GM21737 (cell line): ENCODE measurements at regions not wholly inside any gene's neighbourhood (a gene's known extent, or its start where the extent isn't known, plus 50 kb on each side); places are given as distances from the start of the nearest gene placed in this dataset.
"Not testable (repeated sequence)": the region's sequence is repeated elsewhere in the genome, so short reads cannot be mapped to it uniquely, and the experiment has no call there.

Source experiments
- ATAC-seq: cut with Tn5 transposase; IDR thresholded peaks from one replicate; pipeline ENCODE4 v1.9.1; 2021; ENCODE audit warnings: mild to moderate bottlenecking, moderate library complexity; ENCODE audit not compliant: unreplicated experiment

GRCh38 chr16:29173371-29174305 is 188.8 kb downstream of the LAT start:
- ATAC-seq, result not testable (repeated sequence)

DNA sequence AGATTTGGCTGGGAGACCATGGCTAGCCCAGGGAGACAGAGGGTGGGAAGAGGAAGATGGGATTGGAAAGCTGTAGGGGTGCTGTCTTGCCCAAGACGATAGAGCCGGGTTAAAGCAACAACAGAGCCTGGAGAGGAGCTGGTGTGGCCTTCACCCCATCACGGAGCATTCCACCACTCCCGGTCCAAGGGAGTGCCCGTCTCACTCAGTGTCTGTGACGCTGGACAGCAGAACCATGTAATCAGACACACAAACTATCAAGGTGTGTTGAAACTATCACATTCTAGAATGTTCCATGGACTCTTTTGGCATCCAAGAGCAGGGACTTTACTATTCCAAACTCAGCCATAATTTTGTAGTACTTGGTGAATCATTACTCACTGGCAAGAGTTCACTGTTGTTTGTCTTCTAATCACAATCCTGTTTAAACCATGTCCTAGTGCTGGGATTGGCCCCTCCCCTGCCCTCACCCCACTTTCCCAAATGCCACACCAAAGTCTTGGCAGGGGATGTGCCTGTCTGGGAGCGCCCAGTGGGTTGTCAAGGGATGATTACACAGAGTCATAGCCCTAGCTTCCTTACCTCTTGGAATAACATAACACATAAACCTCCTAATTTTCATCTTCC is 187.4 kb downstream of the LAT start:
- ATAC-seq, result not testable (repeated sequence)

DNA sequence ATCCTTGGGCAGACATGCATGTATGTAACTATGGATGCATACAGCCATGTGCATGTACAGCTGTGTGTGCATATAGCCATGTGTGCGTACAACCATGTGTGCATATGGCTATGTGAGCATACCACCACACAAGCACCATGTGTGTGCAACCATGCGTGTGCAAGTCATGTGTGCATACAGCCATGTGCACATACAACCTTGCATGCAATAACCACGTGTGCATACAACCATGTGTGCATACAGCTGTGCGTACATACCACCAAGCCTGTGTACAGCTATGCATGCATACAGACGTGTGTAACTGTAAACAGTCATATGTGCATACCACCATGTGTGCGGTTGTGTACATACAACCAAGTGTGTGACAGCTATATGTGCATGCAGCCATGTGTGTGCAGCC is 186.4 kb downstream of the LAT start:
- ATAC-seq, result not testable (repeated sequence)

DNA sequence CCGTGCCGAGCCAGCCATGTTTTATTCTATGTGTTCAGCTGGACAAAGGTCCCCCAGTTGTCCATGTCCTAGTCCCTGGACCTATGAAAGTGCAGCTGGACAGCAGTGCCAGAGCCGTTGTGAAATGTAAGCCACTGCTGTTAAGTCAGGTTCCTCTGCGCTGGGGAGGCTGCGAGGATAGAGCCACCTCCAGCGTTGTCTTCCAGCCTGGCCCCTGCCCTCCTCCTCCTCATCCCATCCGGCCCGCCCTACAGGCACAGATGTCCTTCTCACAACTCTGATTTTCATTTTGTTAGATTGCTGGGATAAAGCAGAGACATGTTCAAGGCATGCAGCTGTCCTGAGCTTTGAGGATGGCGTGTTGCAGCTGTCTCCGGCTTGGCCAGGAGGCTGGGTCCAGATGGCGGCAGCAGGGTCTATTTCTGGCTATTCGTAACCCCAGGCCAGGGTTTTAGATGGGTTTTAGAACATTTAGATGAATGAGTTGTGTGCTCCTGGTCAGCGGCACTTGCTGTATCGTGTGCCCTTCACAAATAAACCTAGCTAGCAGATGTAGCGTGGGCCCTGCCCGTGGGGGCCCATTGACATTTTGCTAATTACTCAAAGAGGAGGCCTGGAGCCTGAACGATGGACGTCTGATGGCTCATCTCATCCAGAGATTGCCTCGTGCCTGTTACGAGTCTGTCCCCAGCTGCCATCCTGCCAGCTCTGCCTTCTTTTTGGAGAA is 185.7 kb downstream of the LAT start:
- ATAC-seq, result not testable (repeated sequence)

DNA sequence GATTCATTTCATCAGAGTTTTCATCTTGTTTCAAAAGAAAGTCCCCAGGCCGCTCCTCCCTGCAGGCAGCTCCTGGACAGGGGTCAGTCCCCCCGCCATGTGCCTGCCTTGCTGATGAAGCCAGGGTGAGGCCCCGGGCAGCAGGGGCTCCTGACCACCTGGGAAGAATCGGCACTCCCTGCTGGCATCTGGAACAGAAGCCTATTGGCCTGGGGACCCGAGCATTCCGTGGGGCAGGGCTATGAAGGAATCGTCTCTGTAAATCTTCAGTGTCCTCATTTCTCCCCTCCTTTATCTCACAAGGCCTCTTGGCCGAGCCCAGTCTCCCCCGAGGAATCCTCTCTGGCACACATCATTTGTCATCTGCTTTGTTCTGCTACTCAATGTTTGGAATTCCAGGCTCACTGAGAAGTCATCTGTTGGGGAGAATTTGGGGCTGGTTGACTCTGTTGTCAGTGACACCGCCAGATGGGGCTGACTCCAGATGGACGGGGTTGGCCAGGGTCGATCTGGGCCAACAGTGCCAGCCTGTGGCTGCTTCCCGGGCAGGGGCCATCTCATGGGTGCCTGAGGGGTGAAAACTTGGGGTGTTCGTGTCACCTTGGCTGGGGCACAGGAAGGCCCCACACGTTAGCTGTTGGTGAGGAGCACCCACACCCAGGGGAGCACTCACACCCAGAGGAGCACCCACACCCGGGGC is 184.6 kb downstream of the LAT start:
- ATAC-seq, result not testable (repeated sequence)

DNA sequence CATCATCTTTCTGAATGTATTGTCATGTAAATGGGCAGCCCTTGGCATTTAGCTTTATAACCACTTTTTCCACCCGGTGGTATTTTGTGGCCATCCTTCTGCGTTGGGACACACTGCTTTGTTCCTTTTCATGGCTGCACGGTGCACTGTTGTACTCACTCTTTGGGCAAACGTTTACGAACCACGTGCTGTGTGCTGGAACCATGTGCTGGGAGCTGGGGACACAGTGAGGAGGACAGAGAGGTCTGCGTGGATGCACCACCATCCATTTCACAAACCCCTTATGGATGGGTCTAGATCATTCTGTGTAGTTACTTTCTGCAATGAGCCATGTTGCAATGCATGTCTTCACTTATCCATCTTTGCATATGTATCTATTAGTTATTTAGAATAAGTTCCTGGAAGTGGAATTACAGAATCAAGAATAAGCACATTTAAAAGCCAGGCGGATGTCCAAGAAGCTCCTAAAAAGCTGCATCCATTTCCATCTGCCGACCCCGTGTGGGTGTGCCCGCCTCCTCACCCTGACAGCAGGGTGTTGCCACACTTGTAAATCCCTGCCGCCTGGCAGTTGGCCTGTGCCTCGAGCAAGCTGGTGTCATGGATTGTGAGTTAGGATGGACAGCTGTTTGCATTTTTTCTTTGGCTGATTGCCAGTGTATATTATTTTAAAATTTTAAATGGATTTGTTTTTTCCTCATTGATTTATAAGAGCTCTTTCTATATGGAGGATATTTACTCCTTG is 183.8 kb downstream of the LAT start:
- not testable (repeated sequence) for ATAC-seq

- not testable (repeated sequence) for ATAC-seq
These were observed 179.7 kb downstream of the LAT start for GRCh38 chr16:29164442-29165089.

GRCh38 chr16:29160171-29160570 is 175.3 kb downstream of the LAT start:
- ATAC-seq, result not testable (repeated sequence)

- ATAC-seq, result not testable (repeated sequence)
These were observed 174.8 kb downstream of the LAT start for GRCh38 chr16:29159603-29160002.

DNA sequence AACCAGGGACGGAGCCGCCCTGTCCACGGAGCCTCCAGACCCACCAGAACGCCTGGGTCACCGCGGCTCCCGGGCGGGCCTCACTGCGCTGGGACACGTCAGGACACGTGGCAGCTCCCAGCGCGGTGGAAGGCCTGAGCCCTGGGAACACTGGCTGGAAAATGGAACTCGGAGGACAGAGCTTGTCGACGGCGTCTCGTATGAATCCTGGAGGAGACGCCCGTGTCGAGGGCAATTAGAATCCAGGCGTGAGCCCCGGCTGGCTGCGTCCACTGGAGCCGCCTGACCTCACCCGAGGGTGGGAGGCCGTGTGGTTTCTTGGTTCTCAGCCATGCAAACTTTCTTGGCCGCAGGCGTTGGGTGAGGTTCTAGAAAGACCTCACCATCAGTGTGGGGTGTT is 173.9 kb downstream of the LAT start:
- ATAC-seq, result no peak

DNA sequence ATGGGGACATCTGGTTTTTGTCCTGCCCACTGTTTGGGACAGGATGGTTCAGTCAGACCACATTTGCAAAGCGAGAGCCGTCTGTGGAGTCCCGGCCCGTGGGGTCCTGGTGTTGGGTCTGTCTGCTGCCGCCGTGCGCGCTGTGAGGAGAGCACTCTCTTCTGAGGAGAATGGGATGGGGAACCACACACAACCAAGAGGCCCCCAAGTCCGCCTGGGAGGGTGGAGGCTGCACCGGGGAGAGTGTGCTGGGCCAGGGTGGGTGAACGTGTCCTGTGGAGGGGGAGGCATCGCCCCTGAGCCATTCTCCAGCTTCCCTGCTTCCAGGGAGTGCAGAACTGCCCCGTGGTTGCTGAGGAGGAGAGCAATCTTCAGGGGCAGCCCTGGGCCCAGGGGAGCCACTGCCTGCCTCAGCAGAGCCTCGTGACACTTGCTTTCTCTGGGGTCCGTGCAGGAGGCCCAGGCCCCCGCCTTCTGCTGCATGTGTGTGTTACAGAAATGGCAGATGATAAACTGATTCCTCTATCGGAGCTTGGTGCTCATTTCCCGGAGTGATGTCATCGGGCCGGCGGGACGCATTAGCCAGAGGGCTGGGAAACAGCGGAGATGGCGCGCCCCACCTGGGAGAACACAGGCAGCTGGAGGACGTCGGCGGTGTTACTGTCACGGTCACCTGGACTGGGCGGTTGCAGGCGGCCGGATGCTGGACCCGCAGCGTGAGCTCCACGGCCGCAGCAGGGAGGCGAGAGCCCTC is 173.4 kb downstream of the LAT start:
- not testable (repeated sequence) for ATAC-seq

GRCh38 chr16:29157051-29157923 is 172.4 kb downstream of the LAT start:
- not testable (repeated sequence) for ATAC-seq

DNA sequence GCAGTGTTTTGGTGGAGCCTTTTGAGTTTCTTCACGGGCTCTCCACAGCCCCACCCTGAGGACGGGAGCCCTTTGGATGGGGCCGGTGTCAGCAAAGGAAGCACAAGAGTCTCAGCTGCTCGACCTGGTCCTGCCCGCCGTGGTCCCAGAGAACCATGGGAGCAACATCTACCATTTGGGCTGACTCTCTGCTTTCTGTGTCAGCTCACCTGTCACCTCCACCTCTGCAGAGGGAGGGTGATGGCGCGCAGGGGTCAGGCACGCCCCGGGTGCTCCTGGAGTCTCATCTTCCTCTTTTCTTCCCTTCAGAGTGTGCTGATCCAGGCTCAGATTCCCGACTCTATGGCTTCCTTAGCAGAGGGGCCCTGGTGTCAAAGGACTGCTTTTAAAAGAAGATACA is 171.7 kb downstream of the LAT start:
- no peak for ATAC-seq

GRCh38 chr16:29155866-29156200 is 171.0 kb downstream of the LAT start:
- not testable (repeated sequence) for ATAC-seq

DNA sequence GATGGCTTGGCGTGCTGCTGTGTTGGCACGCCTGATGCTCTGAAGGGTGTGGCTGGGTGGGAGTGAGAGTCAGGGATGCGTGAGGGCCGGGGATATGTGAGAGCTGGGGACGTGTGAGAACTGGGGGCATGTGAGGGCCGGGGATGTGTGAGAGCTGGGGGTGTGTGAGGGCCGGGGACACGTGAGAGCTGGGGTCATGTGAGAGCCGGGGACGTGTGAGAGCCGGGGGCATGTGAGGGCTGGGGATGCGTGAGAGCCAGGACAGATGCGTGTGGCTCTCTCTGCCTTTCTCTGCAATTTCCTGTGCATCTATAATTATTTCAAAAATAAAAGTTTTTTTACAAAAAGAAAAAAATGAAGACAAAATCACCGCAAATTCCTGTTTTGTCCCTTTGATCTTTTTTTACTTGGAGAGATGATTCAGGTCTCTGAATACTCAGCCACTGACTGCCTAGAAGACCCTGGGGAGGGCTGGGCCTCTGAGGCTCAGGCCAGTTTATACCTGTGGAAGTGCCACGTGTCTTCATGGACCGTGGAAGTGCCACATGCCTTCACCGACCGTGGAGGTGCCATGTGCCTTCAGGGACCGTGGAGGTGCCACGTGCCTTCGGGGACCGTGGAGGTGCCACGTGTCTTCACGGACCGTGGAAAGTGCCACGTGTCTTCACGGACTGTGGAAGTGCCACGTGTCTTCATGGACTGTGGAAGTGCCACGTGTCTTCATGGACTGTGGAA is 170.4 kb downstream of the LAT start:
- not testable (repeated sequence) for ATAC-seq

- no peak for ATAC-seq
These were observed 169.8 kb downstream of the LAT start for GRCh38 chr16:29154676-29155121.

GRCh38 chr16:29154088-29154487 is 169.2 kb downstream of the LAT start:
- ATAC-seq, result no peak
